Prostate gland (tissue), 2 donors: ENCODE measurements at regions not wholly inside any gene's neighbourhood (a gene's known extent, or its start where the extent isn't known, plus 50 kb on each side); places are given as distances from the start of the nearest gene placed in this dataset.

Source experiments
- DNase-seq: peaks from one replicate; pipeline ENCODE4 v3.0.0-alpha.2; 2019; ENCODE audit warnings: low spot score
- H3K27ac ChIP-seq, 2 donors: fragments of 200-600 bp; sonication (generic); 2 replicates each; pipeline ENCODE4 v1.5.1; 2017 to 2019
- H3K27me3 ChIP-seq: fragments of 200-600 bp; sonication (generic); replicated peaks from 2 replicates; pipeline ENCODE4 v1.5.1; 2019; ENCODE audit not compliant: insufficient read depth
- H3K36me3 ChIP-seq, 2 donors: fragments of 200-600 bp; sonication (generic); 1 replicate in 1 of 2; 2 replicates in 1 of 2; pipeline versions ENCODE4 v1.5.1 to v1.8.1; 2017 to 2019
- H3K4me1 ChIP-seq: fragments of 200-600 bp; sonication (generic); replicated peaks from 2 replicates; pipeline ENCODE4 v1.5.1; 2019
- H3K4me3 ChIP-seq, 2 donors: fragments of 200-600 bp; sonication (generic); 2 replicates each; pipeline ENCODE4 v1.5.1; 2017 to 2019
- H3K9me3 ChIP-seq: fragments of 200-600 bp; sonication (generic); 2 replicates; pipeline ENCODE4 v1.5.1; 2017
- CTCF ChIP-seq, 4 experiments: fragments of 200-600 bp in 2 of 4; fragments of 450-650 bp in 2 of 4; sonication (generic) in 2 of 4; IDR thresholded peaks; 1 replicate in 3 of 4; 2 replicates in 1 of 4; pipeline ENCODE4 v1.5.1; 2016 to 2019; ENCODE audit warnings: antibody characterized with exemption in 4 of 4, mild to moderate bottlenecking in 2 of 4, moderate library complexity in 2 of 4
- POLR2A ChIP-seq: fragments of 450-650 bp; IDR thresholded peaks from one replicate; pipeline ENCODE4 v1.6.1; 2016; ENCODE audit warnings: antibody characterized with exemption, mild to moderate bottlenecking
- POLR2AphosphoS5 ChIP-seq: sonication (generic); formaldehyde crosslinking; IDR thresholded peaks from one replicate; pipeline ENCODE4 v1.6.1; 2017; ENCODE audit warnings: antibody characterized with exemption
- WGBS: methylation state at CpG from one replicate; pipeline ENCODE4 v1.1.5; 2018; 5-methylcytosine and 5-hydroxymethylcytosine counted together
- intact Hi-C: fragments of 100-400 bp; cut with DNase I; formaldehyde crosslinking; loops from one replicate; pipeline ENCODE4 v1.14.2; 2022

DNA sequence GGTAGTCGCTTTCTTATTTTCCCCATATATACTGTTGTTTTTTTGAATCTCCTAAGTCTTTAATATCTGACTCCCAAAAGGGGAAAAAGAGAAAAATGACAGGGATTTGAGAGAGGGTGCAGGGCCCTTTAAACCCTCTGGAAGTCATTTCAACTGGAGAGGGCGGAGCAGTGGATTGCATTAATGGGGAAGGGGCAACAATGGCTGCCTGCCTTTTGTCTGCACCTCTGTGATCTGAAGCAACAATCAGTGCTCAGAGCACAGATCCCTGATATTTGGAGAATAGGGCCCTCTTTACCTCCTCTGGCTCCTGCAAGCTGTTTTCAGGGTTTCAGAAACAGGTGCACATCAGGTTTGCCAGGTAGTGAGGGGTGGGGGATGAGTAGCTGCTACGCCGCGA lies 1458.3 kb upstream of the TENM3 start:
- H3K27ac ChIP-seq: no peak overlapping the region
- no peak for DNase-seq
- intact Hi-C loops: no loop called here
- WGBS: 97% methylated on average over 5 of the region's 5 CpGs
- no peaks in the 10 kb centered on the region for H3K9me3 ChIP-seq
- no peak overlapping the region for H3K4me3 ChIP-seq
- no peaks in the 10 kb centered on the region for H3K36me3 ChIP-seq
- no peaks in the 10 kb centered on the region for H3K27me3 ChIP-seq
- no peak for TF ChIP-seq POLR2AphosphoS5
- no peak for TF ChIP-seq CTCF (IDR thresholded peaks at IDR 0.05)
- TF ChIP-seq POLR2A: no peak
- H3K4me1 ChIP-seq: no peaks in the 10 kb centered on the region

GRCh38 chr4:180788729-180789128 lies 1454.5 kb upstream of the TENM3 start:
- DNase-seq: no peak
- intact Hi-C loops: no loop called here
- 91% methylated on average over 8 of the region's 8 CpGs for WGBS
- Histone ChIP-seq H3K36me3 (no peaks in the 10 kb centered on the region), H3K27ac (no peak overlapping the region), H3K4me3 (no peak overlapping the region), H3K27me3 (no peaks in the 10 kb centered on the region), H3K4me1 (no peaks in the 10 kb centered on the region), H3K9me3 (no peaks in the 10 kb centered on the region)
- TF ChIP-seq POLR2AphosphoS5: no peak
- no peak for TF ChIP-seq POLR2A
- TF ChIP-seq CTCF (IDR thresholded peaks at IDR 0.05): no peak

- Histone ChIP-seq H3K4me3 (no peak overlapping the region), H3K36me3 (no peaks in the 10 kb centered on the region), H3K27ac (no peak overlapping the region), H3K27me3 (no peaks in the 10 kb centered on the region), H3K9me3 (no peaks in the 10 kb centered on the region), H3K4me1 (no peaks in the 10 kb centered on the region)
- no peak for TF ChIP-seq CTCF (IDR thresholded peaks at IDR 0.05)
- TF ChIP-seq POLR2A: no peak
- TF ChIP-seq POLR2AphosphoS5: no peak
- 95% methylated on average over 6 of the region's 6 CpGs for WGBS
- intact Hi-C loops: no loop called here
- DNase-seq: no peak
Observed at GRCh38 chr4:180789929-180790328, 1453.3 kb upstream of the TENM3 start.

- intact Hi-C loops: no loop called here
- Histone ChIP-seq H3K27ac (no peak overlapping the region), H3K9me3 (no peaks in the 10 kb centered on the region), H3K4me1 (no peaks in the 10 kb centered on the region), H3K36me3 (no peaks in the 10 kb centered on the region), H3K27me3 (no peaks in the 10 kb centered on the region), H3K4me3 (no peak overlapping the region)
- 42% methylated on average over 3 of the region's 3 CpGs for WGBS
- DNase-seq: no peak
- TF ChIP-seq CTCF (IDR thresholded peaks at IDR 0.05): no peak
- no peak for TF ChIP-seq POLR2A
- TF ChIP-seq POLR2AphosphoS5: no peak
Observed at GRCh38 chr4:180790471-180790870, 1452.7 kb upstream of the TENM3 start.

GRCh38 chr4:180792541-180792940 lies 1450.7 kb upstream of the TENM3 start:
- TF ChIP-seq POLR2AphosphoS5 (no peak), POLR2A (no peak), CTCF (IDR thresholded peaks at IDR 0.05) (no peak)
- H3K4me1 ChIP-seq: no peaks in the 10 kb centered on the region
- H3K27me3 ChIP-seq: no peaks in the 10 kb centered on the region
- no peak for DNase-seq
- no peak overlapping the region for H3K4me3 ChIP-seq
- H3K27ac ChIP-seq: no peak overlapping the region
- intact Hi-C loops: no loop called here
- no peaks in the 10 kb centered on the region for H3K9me3 ChIP-seq
- H3K36me3 ChIP-seq: no peaks in the 10 kb centered on the region
